Endodermal cell (in vitro differentiated cells): ENCODE measurements at regions not wholly inside any gene's neighbourhood (a gene's known extent, or its start where the extent isn't known, plus 50 kb on each side); places are given as distances from the start of the nearest gene placed in this dataset.

Experiments
- DNase-seq: peaks from one replicate; pipeline ENCODE4 v3.0.0-alpha.2; 2017
- H3K27ac ChIP-seq: 2 replicates; pipeline ENCODE4 v1.5.1; 2013; ENCODE audit warnings: mild to moderate bottlenecking, low read depth, low read length, moderate library complexity
- H3K27me3 ChIP-seq: 2 replicates; pipeline ENCODE4 v1.6.1; 2013; ENCODE audit warnings: mild to moderate bottlenecking, low read length, moderate library complexity; ENCODE audit not compliant: insufficient read depth, control insufficient read depth, poor library complexity, severe bottlenecking
- H3K36me3 ChIP-seq: 2 replicates; pipeline ENCODE4 v1.7.0; 2013; ENCODE audit warnings: mild to moderate bottlenecking, low read length, moderate library complexity; ENCODE audit not compliant: control insufficient read depth, insufficient read depth
- H3K4me1 ChIP-seq: one replicate; pipeline ENCODE4 v1.7.0; 2013; ENCODE audit warnings: low read length; ENCODE audit not compliant: control insufficient read depth, insufficient read depth
- H3K4me3 ChIP-seq: 2 replicates; pipeline ENCODE4 v1.5.1; 2013; ENCODE audit warnings: mild to moderate bottlenecking, low read length, moderate library complexity
- H3K9ac ChIP-seq: 2 replicates; pipeline ENCODE4 v1.6.1; 2013; ENCODE audit warnings: mild to moderate bottlenecking, low read length, moderate library complexity; ENCODE audit not compliant: poor library complexity, severe bottlenecking; ENCODE audit errors: extremely low read depth
- H3K9me3 ChIP-seq: 2 replicates; pipeline ENCODE4 v1.6.1; 2013; ENCODE audit warnings: mild to moderate bottlenecking, low read length, moderate library complexity; ENCODE audit not compliant: control insufficient read depth
- H3K27ac Mint-ChIP-seq: 2 replicates; pipeline ENCODE4 v1.8.0; 2020; ENCODE audit warnings: mixed read lengths
- H3K27me3 Mint-ChIP-seq: 2 replicates; pipeline ENCODE4 v1.8.0; 2021; ENCODE audit warnings: mild to moderate bottlenecking, mixed read lengths; ENCODE audit not compliant: insufficient read depth
- H3K36me3 Mint-ChIP-seq: 2 replicates; pipeline ENCODE4 v1.8.0; 2020; ENCODE audit warnings: low read depth, mixed read lengths
- H3K4me1 Mint-ChIP-seq: 2 replicates; pipeline ENCODE4 v1.8.0; 2020; ENCODE audit warnings: mixed read lengths
- H3K4me3 Mint-ChIP-seq: 2 replicates; pipeline ENCODE4 v1.8.0; 2020; ENCODE audit warnings: mild to moderate bottlenecking, moderate library complexity, mixed read lengths
- H3K9me3 Mint-ChIP-seq: 2 replicates; pipeline ENCODE4 v1.8.0; 2020; ENCODE audit warnings: mild to moderate bottlenecking, mixed read lengths
- WGBS, 2 experiments: methylation state at CpG; one replicate each; pipeline versions ENCODE4 v1.1.5 to v1.1.7; 2013; ENCODE audit warnings: missing lambda C conversion rate in 2 of 2, mixed read lengths in 1 of 2; ENCODE audit not compliant: insufficient coverage in 1 of 2, insufficient read length in 1 of 2; 5-methylcytosine and 5-hydroxymethylcytosine counted together
- TF ChIP-seq, protein P1 (sequence below): fragments of 200-600 bp; sonication (generic); conservative IDR thresholded peaks from 2 replicates; pipeline ENCODE4 v1.5.0; 2021; ENCODE audit warnings: antibody characterized with exemption, mild to moderate bottlenecking

DNA sequence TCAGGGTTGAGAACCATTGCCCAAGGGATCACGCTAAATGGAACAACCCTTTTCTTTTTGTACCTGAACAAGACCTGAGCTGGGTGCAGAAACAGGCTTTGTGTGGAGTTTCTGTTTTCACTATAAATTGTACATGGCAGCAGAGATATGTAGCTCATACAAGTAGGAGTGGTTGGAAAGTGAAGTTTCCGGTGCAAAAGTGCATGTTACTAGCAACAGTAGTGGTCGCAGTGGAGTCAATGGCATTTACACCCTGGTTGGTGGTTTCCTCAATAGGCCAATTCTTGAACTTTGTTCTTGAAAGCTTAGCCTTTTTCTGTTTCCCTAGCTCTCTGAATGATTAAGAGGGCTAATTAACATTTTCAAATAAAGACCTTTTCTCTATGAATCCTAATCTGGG lies 170.7 kb downstream of the NEBL start:
- no peaks in the 10 kb centered on the region for H3K27me3 ChIP-seq
- no peak for DNase-seq
- Mint-ChIP-seq H3K27me3 (peaks cover 9% of the 10 kb centered on the region), H3K36me3 (peaks cover 9% of the 10 kb centered on the region), H3K4me1 (no peaks in the 10 kb centered on the region), H3K4me3 (no peak overlapping the region), H3K27ac (no peak overlapping the region), H3K9me3 (peaks cover 28% of the 10 kb centered on the region)
- H3K9me3 ChIP-seq, result peaks cover 23% of the 10 kb centered on the region
- H3K4me1 ChIP-seq, result no peaks in the 10 kb centered on the region
- H3K27ac ChIP-seq, result no peak overlapping the region
- no peak overlapping the region for H3K9ac ChIP-seq
- TF ChIP-seq, protein P1, sequence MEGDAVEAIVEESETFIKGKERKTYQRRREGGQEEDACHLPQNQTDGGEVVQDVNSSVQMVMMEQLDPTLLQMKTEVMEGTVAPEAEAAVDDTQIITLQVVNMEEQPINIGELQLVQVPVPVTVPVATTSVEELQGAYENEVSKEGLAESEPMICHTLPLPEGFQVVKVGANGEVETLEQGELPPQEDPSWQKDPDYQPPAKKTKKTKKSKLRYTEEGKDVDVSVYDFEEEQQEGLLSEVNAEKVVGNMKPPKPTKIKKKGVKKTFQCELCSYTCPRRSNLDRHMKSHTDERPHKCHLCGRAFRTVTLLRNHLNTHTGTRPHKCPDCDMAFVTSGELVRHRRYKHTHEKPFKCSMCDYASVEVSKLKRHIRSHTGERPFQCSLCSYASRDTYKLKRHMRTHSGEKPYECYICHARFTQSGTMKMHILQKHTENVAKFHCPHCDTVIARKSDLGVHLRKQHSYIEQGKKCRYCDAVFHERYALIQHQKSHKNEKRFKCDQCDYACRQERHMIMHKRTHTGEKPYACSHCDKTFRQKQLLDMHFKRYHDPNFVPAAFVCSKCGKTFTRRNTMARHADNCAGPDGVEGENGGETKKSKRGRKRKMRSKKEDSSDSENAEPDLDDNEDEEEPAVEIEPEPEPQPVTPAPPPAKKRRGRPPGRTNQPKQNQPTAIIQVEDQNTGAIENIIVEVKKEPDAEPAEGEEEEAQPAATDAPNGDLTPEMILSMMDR, result no peak
- WGBS, 2 experiments, result 87 to 100% methylated on average over 3 of the region's 3 CpGs
- H3K4me3 ChIP-seq, result no peak overlapping the region
- no peaks in the 10 kb centered on the region for H3K36me3 ChIP-seq

DNA sequence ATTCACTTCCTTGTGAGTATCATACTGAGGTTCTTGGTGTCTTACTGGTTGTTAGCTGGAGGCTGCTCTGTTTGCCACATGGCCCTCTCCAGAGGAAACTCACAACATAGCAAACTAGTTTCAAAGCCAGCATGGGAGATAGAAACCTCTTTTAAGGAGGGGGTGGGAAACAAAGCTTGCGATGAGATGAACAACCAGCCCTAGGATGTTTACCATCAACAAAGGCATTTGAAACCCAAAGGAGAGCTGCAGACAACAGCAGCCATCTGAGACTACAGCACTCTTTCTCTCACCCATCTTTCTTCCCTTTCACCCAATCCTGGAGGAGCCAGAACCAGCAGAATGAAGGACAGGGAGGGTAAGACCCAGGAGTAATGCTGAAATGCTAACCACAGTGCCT lies 182.1 kb downstream of the NEBL start:
- Histone ChIP-seq H3K4me3 (no peak overlapping the region), H3K4me1 (peaks cover 4% of the 10 kb centered on the region), H3K36me3 (no peaks in the 10 kb centered on the region), H3K9me3 (peaks cover 7% of the 10 kb centered on the region), H3K27me3 (peaks cover 12% of the 10 kb centered on the region), H3K9ac (no peak overlapping the region), H3K27ac (no peak overlapping the region)
- Mint-ChIP-seq H3K36me3 (no peaks in the 10 kb centered on the region), H3K27ac (no peak overlapping the region), H3K4me3 (no peak overlapping the region), H3K27me3 (peaks cover 28% of the 10 kb centered on the region), H3K9me3 (peaks cover 3% of the 10 kb centered on the region), H3K4me1 (peaks cover 31% of the 10 kb centered on the region)
- TF ChIP-seq, protein P1, result no peak
- no peak for DNase-seq
- 82% methylated on average over 1 of the region's 1 CpG; no CpG with 5 or more reads in 1 of the 2 experiments for WGBS, 2 experiments

DNA sequence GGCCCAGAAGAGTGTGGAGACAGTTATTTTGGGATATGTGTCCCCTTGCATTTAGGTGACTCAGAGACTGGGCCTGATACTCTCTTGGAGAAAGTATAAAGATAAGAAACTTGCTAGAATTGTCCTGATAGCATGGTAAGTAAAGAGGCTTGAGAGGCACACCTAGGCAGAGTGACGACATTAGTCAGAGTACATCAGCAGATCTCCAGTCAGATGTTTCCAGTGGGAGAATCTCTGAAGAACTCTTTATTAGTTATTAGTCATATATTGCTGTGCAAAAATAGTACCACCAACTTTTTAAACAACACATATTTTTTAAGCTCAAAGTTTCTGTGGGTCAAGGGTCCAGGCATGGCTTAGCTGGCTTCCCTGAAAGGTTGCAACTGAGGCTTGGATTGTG lies 182.6 kb downstream of the NEBL start:
- H3K27me3 Mint-ChIP-seq, result peaks cover 27% of the 10 kb centered on the region
- no peak overlapping the region for H3K9ac ChIP-seq
- no peak overlapping the region for H3K27ac ChIP-seq
- peaks cover 34% of the 10 kb centered on the region for H3K4me1 Mint-ChIP-seq
- no peak for DNase-seq
- H3K36me3 ChIP-seq, result no peaks in the 10 kb centered on the region
- H3K4me3 Mint-ChIP-seq, result no peak overlapping the region
- no peak overlapping the region for H3K27ac Mint-ChIP-seq
- H3K4me1 ChIP-seq, result peaks cover 4% of the 10 kb centered on the region
- TF ChIP-seq, protein P1, result no peak
- peaks cover 12% of the 10 kb centered on the region for H3K27me3 ChIP-seq
- 0 to 8% methylated on average over 1 of the region's 1 CpG for WGBS, 2 experiments
- H3K9me3 ChIP-seq, result peaks cover 7% of the 10 kb centered on the region
- peaks cover 3% of the 10 kb centered on the region for H3K9me3 Mint-ChIP-seq
- no peak overlapping the region for H3K4me3 ChIP-seq
- H3K36me3 Mint-ChIP-seq, result no peaks in the 10 kb centered on the region
